GM18867 (cell line): ENCODE measurements at regions not wholly inside any gene's neighbourhood (a gene's known extent, or its start where the extent isn't known, plus 50 kb on each side); places are given as distances from the start of the nearest gene placed in this dataset.

Source experiments
- ATAC-seq: cut with Tn5 transposase; IDR thresholded peaks from one replicate; pipeline ENCODE4 v1.9.1; 2021; ENCODE audit warnings: mild to moderate bottlenecking, moderate library complexity; ENCODE audit not compliant: unreplicated experiment

DNA sequence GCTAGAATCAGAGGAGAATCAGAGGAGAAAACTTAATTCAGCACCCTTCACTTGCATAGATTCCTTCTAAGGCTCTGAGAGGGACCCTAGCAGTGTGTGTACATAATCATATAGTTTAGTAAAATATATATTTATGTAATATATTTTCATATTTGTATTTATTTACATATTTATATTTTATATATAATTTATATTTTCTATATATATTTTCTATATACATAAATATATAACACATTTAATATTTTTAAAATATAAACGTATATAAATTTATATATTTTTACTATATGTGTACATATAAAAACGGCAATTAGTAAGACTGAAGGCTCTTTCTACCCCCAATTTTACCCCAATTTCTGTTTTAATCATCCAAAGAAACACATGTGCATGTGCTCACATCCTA lies 80.3 kb downstream of the NXPE2 start:
- no peak for ATAC-seq

GRCh38 chr11:114762408-114762807 lies 84.1 kb downstream of the NXPE2 start:
- ATAC-seq = no peak

GRCh38 chr11:114764563-114764962 lies 86.2 kb downstream of the NXPE2 start:
- ATAC-seq = no peak

- ATAC-seq = no peak
Measured at GRCh38 chr11:114771172-114771571, 92.8 kb downstream of the NXPE2 start.

DNA sequence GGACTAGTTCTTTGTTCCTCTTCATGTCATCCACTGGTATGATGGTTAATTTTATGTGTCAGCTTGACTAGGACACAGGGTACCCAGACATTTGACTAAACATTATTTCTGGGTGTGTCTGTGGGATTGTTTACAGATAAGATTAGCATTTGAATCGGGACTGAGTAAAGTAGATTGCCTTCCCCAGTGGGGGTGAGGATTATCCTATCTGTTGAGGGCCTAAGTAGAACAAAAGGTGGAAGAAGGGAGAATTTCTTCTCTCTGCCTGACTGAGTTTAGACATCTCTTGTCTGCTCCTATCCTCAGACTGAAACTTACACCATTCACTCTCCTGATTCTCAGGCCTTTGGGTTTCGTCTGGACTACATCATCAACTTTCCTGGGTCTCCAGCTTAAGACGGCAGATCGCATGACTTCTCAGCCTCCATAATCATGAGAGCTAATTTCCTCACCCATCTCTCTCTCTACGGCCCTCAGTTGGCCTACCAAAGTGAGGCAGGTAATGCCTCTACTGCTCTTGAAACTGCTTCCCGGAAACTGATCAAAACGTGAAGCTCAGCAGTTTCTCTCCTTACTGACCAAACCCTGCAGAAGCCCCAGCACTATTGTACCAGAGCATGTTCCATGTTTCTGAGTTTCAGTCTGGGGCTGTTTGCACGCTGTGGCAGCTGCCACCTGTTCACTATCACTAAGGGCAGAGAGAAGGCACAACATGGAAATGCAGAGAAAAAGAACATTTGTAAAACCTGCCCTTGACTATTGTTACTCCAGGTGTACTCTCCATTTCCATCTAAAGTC lies 95.4 kb downstream of the NXPE2 start:
- ATAC-seq = no peak

DNA sequence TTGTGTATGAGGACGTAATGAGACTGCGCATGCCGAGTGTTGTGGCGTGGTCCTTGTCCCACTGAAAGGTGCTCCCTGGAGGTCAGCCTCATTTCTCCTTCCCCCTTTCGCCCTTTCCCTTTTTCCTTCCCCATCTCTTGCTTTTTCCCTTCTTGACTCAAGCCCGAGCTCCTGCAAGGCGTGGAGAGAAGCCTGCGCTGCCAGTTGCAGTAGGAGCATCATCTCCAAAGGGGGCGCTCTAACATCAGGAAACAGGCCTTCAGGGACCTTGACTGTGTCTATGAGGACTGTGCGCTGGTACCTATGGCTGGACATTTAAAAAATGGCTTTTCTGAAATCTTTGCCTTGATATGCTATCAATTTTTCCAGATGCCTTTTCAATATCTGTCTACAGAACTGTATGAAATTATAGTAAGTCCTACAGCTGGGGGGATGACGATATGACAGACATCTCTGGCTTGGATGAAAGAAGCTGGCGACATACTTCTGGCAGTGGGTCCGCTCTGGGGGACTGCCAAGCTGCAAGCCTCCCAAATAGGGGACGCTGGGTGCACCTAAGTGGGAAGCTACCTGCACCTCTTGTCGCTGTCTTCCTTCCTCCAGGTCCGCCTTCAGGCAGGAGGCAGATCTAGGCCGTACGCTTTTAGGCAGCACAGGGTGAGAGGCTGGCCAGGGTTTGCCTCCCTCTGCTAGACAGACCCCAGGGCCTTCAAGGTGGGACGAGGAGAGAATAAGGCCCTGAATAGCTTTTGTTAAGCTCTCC lies 96.5 kb downstream of the NXPE2 start:
- no peak for ATAC-seq

GRCh38 chr11:114775875-114776621 lies 97.7 kb downstream of the NXPE2 start:
- no peak for ATAC-seq

GRCh38 chr11:114776956-114777355 lies 98.6 kb downstream of the NXPE2 start:
- ATAC-seq = no peak

DNA sequence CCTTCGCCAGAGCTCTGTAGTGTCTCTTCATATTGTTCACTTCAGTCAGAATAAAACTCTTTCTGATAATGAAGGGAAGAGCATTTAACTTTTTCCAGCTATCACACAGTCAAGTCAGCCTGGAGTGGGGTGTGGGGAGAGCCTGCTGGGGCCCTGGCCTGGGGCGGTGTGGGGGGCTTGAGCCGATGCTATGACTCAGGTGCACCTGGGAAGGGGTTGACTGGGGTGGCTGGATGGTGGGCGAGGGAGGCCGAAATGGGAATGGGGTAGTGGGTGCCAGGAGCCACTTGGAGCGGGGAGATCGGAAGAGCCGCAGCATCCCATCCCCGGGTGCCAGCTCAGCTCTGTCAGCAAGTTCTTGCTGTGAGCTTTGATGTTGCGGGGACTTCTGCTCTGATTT lies 100.9 kb downstream of the NXPE2 start:
- no peak for ATAC-seq

DNA sequence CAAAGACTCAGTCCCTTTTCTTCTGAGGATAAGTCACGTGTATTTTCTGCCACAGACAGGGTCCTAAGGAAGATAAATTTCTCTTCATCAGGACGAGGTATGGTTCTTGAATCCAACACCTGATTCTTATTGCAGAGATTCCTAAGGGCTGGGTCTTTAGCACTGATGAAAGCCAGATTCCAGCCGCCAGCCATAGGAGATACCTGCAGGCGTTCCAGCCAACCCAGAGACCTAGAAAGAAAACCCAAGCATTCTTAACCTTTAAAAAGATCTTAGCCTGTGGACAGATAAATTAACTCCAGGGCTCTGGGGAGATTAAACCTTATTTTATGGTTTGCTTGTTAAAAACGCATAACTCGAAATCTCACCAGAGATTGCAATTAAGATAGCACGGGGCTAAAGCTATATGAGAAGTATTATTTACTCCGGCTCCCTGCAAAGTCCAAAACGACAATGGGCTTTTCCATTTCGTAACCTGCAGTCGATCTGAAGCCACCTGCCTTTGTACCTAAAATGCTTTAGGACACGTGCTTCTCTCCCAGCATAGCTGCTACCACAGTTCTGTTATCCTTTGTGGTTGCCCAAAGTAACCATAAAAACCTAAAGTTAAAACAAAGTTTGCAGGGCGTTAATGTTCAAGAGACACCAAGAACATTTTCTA lies 104.5 kb downstream of the NXPE2 start:
- ATAC-seq = no peak

DNA sequence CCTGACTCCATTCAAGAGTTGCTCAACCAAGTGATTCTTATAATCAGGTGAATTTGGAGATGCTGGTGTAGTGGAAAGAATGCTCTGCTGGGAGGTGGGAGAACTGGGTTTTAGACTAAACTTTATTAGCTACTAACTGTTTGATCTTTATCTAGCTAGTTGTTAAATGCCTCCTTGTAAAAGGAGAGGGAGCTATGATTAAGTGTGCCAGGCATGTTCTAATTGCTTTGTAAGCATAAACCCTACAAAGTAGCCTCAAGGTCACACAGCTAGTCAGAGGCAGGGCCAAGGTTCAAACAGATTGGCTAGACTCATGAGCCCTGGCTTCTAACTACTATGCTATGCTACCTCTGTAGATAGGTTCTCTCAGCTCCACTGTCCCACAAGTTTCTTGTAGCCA lies 105.5 kb downstream of the NXPE2 start:
- ATAC-seq = no peak

DNA sequence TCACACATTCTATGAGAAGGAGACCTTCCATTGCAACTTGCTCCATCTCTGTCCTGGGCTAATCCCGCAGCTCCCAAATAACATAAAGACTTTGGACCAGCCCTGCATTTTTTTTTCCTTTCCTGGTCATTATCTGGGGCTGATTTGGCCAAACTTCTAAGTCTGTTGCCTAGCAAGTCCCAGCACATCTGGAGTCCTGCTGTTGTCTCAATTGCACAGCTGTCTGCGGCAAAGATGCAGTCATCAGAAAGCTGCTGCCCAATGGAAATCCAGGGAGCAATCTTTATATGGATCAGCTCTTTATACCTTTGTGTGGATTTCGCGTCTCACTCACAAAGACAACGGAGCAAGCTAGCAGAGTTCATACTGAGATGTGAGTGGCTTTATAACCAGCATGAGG lies 105.9 kb downstream of the NXPE2 start:
- no peak for ATAC-seq

DNA sequence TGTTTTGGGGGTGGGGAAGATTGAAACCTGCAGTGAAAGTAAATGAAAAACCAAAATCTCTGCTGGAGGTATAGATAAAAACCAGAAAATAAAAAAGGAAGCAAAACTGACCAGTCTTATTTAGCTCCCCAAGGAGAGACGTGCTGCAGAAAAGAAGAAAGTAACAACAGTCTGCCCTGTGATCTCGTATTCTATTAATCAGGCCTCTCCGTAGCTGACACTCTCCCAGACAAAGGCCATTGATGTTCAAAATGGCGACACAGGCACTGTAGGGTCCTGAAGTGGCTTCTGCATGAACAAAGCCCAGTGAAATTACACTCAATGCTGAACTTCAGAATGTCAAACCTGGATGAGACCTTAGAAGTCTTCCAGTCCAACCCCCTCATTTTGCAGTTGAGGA lies 106.6 kb downstream of the NXPE2 start:
- no peak for ATAC-seq

GRCh38 chr11:114785820-114786219 lies 107.5 kb downstream of the NXPE2 start:
- no peak for ATAC-seq

GRCh38 chr11:114787126-114787525 lies 108.8 kb downstream of the NXPE2 start:
- ATAC-seq = no peak

- no peak for ATAC-seq
Measured at GRCh38 chr11:114790910-114791309, 112.6 kb downstream of the NXPE2 start.

GRCh38 chr11:114794048-114794684 lies 115.8 kb downstream of the NXPE2 start:
- ATAC-seq = no peak

DNA sequence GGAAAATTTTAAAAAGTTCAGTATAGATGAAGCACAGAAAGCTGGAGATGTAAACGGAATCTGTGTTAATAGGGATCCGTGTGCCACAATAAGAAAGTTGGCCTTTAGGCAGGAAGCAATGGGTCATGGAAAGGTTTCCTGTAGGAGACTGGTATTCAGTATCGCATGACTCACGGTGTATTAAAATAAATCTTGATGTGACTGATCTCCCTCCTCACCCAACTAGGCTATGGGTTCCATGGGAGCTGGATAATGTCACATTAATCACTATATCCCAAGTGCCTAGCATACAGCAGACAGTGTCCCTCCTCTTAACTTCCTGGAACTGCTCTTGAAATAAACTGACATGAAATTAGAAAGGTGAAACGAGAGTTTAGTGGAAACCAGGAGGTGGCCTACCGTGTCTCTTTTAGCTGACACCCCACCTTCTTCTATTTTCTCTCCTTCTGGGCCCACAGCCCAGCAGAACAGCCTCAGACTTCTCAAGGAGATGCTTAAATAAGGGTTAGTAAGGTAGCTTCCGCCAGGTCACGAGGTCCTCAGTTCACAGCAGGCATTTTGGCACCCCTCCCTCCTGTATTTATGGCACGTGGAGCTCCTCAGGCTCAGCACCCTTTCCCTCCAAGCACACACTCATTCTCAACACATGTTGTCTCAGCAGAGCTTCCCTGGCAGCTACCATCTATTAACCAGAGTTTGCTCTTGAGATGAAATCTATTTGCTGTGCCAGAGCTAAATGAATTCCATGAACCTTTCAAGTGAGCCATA lies 118.8 kb downstream of the NXPE2 start:
- ATAC-seq = no peak

DNA sequence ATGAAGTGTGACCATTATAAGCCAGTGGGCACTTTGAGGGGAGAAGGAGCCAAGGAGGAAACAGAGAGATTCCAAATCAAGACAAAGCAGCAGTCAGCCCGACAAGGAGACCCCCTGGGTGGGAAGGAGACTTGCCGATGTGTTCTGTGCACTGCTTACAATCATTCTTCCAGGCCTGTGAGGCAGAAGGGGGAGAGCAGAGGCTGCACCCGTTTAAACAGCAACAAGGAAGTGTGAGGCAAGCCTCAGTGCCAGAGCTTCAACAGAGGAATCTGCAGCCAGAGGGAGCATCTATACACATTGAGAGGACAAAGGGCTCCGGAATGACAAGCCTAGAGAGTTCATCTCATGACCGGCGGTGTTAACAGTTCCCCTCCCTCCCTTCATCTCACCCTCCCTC lies 121.1 kb downstream of the NXPE2 start:
- ATAC-seq = no peak

GRCh38 chr11:114801773-114802172 lies 123.4 kb downstream of the NXPE2 start:
- no peak for ATAC-seq
